Testis (tissue), 2 donors: ENCODE measurements at regions not wholly inside any gene's neighbourhood (a gene's known extent, or its start where the extent isn't known, plus 50 kb on each side); places are given as distances from the start of the nearest gene placed in this dataset.

ENCODE experiments used
- DNase-seq: peaks from one replicate; pipeline ENCODE4 v3.0.0-alpha.2; 2019
- H3K27ac ChIP-seq, 2 donors: fragments of 200-600 bp; sonication (generic); one replicate each; pipeline ENCODE4 v1.5.1; 2019
- H3K27me3 ChIP-seq: fragments of 200-600 bp; sonication (generic); one replicate; pipeline ENCODE4 v1.5.1; 2019
- H3K36me3 ChIP-seq: fragments of 200-600 bp; sonication (generic); one replicate; pipeline ENCODE4 v1.5.1; 2017; ENCODE audit warnings: low read depth; ENCODE audit errors: missing control alignments
- H3K4me1 ChIP-seq: fragments of 200-600 bp; sonication (generic); one replicate; pipeline ENCODE4 v1.5.1; 2019
- H3K4me3 ChIP-seq, 2 donors: fragments of 200-600 bp; sonication (generic); one replicate each; pipeline ENCODE4 v1.5.1; 2017 to 2019
- H3K9me3 ChIP-seq: fragments of 200-600 bp; sonication (generic); one replicate; pipeline ENCODE4 v1.5.1; 2017
- CTCF ChIP-seq, 3 experiments: fragments of 450-650 bp in 2 of 3; fragments of 200-600 bp in 1 of 3; sonication (generic) in 1 of 3; IDR thresholded peaks; one replicate each; pipeline ENCODE4 v1.5.1; 2016 to 2019; ENCODE audit warnings: antibody characterized with exemption in 3 of 3, mild to moderate bottlenecking in 2 of 3, moderate library complexity in 1 of 3
- POLR2A ChIP-seq: fragments of 450-650 bp; IDR thresholded peaks from one replicate; pipeline ENCODE4 v1.6.1; 2017; ENCODE audit warnings: antibody characterized with exemption, mild to moderate bottlenecking, moderate library complexity
- WGBS, 2 donors: methylation state at CpG; one replicate each; pipeline ENCODE4 v1.1.5; 2018; 5-methylcytosine and 5-hydroxymethylcytosine counted together
- intact Hi-C: fragments of 100-400 bp; cut with DNase I; formaldehyde crosslinking; loops from one replicate; pipeline ENCODE4 v1.15.1; 2023; ENCODE audit warnings: low total_unique reads

- Histone ChIP-seq H3K4me3 (no peak overlapping the region), H3K36me3 (no peaks in the 10 kb centered on the region), H3K27ac (no peak overlapping the region), H3K9me3 (no peaks in the 10 kb centered on the region), H3K4me1 (no peaks in the 10 kb centered on the region), H3K27me3 (no peaks in the 10 kb centered on the region)
- DNase-seq: no peak
- intact Hi-C loops: no loop called here
- TF ChIP-seq CTCF (IDR thresholded peaks at IDR 0.05): no peak
- no peak for TF ChIP-seq POLR2A
- 65 to 80% methylated on average over 1 of the region's 1 CpG for WGBS, 2 donors
Measured at GRCh38 chr5:105956456-105957196, 1714.1 kb downstream of the EFNA5 start.

- 88 to 93% methylated on average over 3 of the region's 3 CpGs for WGBS, 2 donors
- Histone ChIP-seq H3K9me3 (no peaks in the 10 kb centered on the region), H3K4me3 (no peak overlapping the region), H3K36me3 (no peaks in the 10 kb centered on the region), H3K27ac (no peak overlapping the region), H3K27me3 (no peaks in the 10 kb centered on the region), H3K4me1 (no peaks in the 10 kb centered on the region)
- DNase-seq: no peak
- intact Hi-C loops: no loop called here
- no peak for TF ChIP-seq POLR2A
- TF ChIP-seq CTCF (IDR thresholded peaks at IDR 0.05): no peak
Measured at GRCh38 chr5:105954341-105954740, 1716.4 kb downstream of the EFNA5 start.

GRCh38 chr5:105953616-105954015 lies 1717.1 kb downstream of the EFNA5 start:
- no peaks in the 10 kb centered on the region for H3K27me3 ChIP-seq
- no peaks in the 10 kb centered on the region for H3K9me3 ChIP-seq
- intact Hi-C loops: no loop called here
- H3K36me3 ChIP-seq: no peaks in the 10 kb centered on the region
- no peak overlapping the region for H3K4me3 ChIP-seq
- TF ChIP-seq POLR2A (no peak), CTCF (IDR thresholded peaks at IDR 0.05) (no peak)
- H3K27ac ChIP-seq: no peak overlapping the region
- 87 to 92% methylated on average over 3 of the region's 3 CpGs for WGBS, 2 donors
- no peaks in the 10 kb centered on the region for H3K4me1 ChIP-seq
- DNase-seq: no peak

GRCh38 chr5:105952875-105953274 lies 1717.9 kb downstream of the EFNA5 start:
- 90 to 93% methylated on average over 3 of the region's 3 CpGs for WGBS, 2 donors
- H3K27ac ChIP-seq: no peak overlapping the region
- H3K4me1 ChIP-seq: no peaks in the 10 kb centered on the region
- H3K4me3 ChIP-seq: no peak overlapping the region
- no peaks in the 10 kb centered on the region for H3K36me3 ChIP-seq
- TF ChIP-seq CTCF (IDR thresholded peaks at IDR 0.05) (no peak), POLR2A (no peak)
- no peaks in the 10 kb centered on the region for H3K27me3 ChIP-seq
- DNase-seq: no peak
- no peaks in the 10 kb centered on the region for H3K9me3 ChIP-seq
- intact Hi-C loops: no loop called here

- TF ChIP-seq CTCF (IDR thresholded peaks at IDR 0.05) (no peak), POLR2A (no peak)
- 92 to 96% methylated on average over 2 of the region's 2 CpGs for WGBS, 2 donors
- Histone ChIP-seq H3K9me3 (no peaks in the 10 kb centered on the region), H3K36me3 (no peaks in the 10 kb centered on the region), H3K27ac (no peak overlapping the region), H3K4me1 (no peaks in the 10 kb centered on the region), H3K4me3 (no peak overlapping the region), H3K27me3 (no peaks in the 10 kb centered on the region)
- intact Hi-C loops: no loop called here
- DNase-seq: no peak
Measured at GRCh38 chr5:105947461-105947860, 1723.3 kb downstream of the EFNA5 start.
